MM.1S (cell line): ENCODE measurements at regions not wholly inside any gene's neighbourhood (a gene's known extent, or its start where the extent isn't known, plus 50 kb on each side); places are given as distances from the start of the nearest gene placed in this dataset.

ENCODE experiments used
- EZH2 ChIP-seq: fragments of 300-600 bp; sonication (generic); optimal IDR thresholded peaks from 2 replicates; pipeline ENCODE3; 2017; ENCODE audit warnings: low read depth, mild to moderate bottlenecking, antibody characterized with exemption, low read length, mixed read lengths
- EZH2phosphoT487 ChIP-seq: fragments of 300-600 bp; sonication (generic); IDR thresholded peaks from 2 replicates; pipeline ENCODE4 v1.6.1; 2018; ENCODE audit warnings: antibody characterized with exemption, low read length
- TF ChIP-seq, protein P1 (sequence below): fragments of 300-600 bp; sonication (generic); IDR thresholded peaks from 2 replicates; pipeline ENCODE4 v1.5.1; 2016; ENCODE audit warnings: antibody characterized with exemption, low read length, mixed read lengths

DNA sequence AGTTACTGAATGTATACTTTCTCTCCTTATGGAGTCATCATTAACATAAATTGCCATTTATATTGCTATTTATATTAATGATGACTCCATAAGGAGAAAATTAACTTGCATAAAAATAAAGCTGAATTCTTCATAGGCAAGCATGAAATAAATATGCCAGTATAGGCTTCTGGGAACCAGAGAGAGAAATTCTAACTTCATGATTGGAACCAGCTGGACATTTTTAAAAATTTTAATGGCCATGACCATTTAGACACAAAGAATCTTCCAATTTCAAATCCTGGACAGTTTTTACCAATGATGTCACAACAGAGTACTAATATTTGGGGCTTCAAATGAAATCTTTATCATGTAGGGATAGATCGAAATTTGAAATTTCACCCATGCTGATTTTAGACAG is 268.7 kb downstream of the PTGER3 start:
- TF ChIP-seq, protein P1, sequence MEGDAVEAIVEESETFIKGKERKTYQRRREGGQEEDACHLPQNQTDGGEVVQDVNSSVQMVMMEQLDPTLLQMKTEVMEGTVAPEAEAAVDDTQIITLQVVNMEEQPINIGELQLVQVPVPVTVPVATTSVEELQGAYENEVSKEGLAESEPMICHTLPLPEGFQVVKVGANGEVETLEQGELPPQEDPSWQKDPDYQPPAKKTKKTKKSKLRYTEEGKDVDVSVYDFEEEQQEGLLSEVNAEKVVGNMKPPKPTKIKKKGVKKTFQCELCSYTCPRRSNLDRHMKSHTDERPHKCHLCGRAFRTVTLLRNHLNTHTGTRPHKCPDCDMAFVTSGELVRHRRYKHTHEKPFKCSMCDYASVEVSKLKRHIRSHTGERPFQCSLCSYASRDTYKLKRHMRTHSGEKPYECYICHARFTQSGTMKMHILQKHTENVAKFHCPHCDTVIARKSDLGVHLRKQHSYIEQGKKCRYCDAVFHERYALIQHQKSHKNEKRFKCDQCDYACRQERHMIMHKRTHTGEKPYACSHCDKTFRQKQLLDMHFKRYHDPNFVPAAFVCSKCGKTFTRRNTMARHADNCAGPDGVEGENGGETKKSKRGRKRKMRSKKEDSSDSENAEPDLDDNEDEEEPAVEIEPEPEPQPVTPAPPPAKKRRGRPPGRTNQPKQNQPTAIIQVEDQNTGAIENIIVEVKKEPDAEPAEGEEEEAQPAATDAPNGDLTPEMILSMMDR: no peak
- no peak for TF ChIP-seq EZH2
- no peak for TF ChIP-seq EZH2phosphoT487
